Activated T-cell treated with anti-CD3 and anti-CD28 coated beads, Interleukin-2, amount 50 U/mL, for 24 hours (primary cell): ENCODE measurements at regions not wholly inside any gene's neighbourhood (a gene's known extent, or its start where the extent isn't known, plus 50 kb on each side); places are given as distances from the start of the nearest gene placed in this dataset.

Experiments used
- DNase-seq: peaks from one replicate; pipeline ENCODE4 v3.0.0-alpha.2; 2020
- H3K27ac Mint-ChIP-seq: 2 replicates; pipeline ENCODE4 v1.8.0; 2020; ENCODE audit warnings: mild to moderate bottlenecking, mixed read lengths
- H3K27me3 Mint-ChIP-seq: 2 replicates; pipeline ENCODE4 v1.8.0; 2020; ENCODE audit warnings: mixed read lengths
- H3K36me3 Mint-ChIP-seq: 2 replicates; pipeline ENCODE4 v1.8.0; 2020; ENCODE audit warnings: low read depth, mixed read lengths
- H3K4me1 Mint-ChIP-seq: 2 replicates; pipeline ENCODE4 v1.8.0; 2020; ENCODE audit warnings: low read depth, mixed read lengths
- H3K4me3 Mint-ChIP-seq: 2 replicates; pipeline ENCODE4 v1.8.0; 2020; ENCODE audit warnings: mild to moderate bottlenecking, moderate library complexity, mixed read lengths
- H3K9me3 Mint-ChIP-seq: 2 replicates; pipeline ENCODE4 v1.8.0; 2020; ENCODE audit warnings: mixed read lengths

DNA sequence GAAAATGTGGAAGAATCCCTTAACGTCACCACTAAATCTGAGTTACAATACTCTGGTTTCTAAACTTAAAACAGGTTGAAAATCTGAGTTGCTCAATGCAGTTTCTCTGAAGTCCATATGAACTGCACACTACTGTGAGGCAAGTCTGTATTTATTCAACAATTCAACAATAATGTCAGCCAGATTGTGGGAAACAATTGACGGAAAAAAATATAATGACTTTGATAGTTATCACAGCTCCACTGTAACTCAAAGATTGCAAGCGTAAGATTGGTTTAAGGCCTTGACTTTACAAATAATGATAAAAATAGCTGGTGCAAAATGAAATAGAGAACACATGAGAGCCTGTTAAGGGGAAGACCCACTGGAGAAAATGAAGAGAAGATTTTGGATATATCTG, 219.4 kb upstream of the CCDC150 start:
- Mint-ChIP-seq H3K27me3 (no peaks in the 10 kb centered on the region), H3K4me3 (no peak overlapping the region), H3K4me1 (peaks cover 5% of the 10 kb centered on the region), H3K27ac (no peak overlapping the region), H3K9me3 (no peaks in the 10 kb centered on the region), H3K36me3 (no peaks in the 10 kb centered on the region)
- DNase-seq = no peak

DNA sequence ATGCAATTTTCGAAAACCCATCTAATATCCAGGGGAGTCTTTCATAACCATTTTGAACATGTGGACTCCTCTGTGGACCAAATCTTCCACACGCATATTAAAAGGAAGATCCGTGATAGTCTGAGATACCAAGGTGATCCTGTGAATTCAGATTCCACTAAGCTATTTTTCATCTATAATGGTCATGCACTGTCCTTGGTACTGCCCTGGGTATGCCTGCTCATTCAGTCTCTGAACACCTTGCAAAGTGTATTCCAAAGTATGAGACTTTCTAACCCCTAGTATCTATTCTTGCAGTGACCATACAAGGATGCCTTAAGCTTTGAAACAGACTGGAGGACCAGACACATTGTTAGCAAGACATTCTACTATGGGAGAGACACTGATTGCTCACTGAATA, 217.6 kb upstream of the CCDC150 start:
- H3K4me1 Mint-ChIP-seq = no peaks in the 10 kb centered on the region
- no peaks in the 10 kb centered on the region for H3K36me3 Mint-ChIP-seq
- no peak for DNase-seq
- no peaks in the 10 kb centered on the region for H3K9me3 Mint-ChIP-seq
- H3K27me3 Mint-ChIP-seq = no peaks in the 10 kb centered on the region
- no peak overlapping the region for H3K4me3 Mint-ChIP-seq
- no peak overlapping the region for H3K27ac Mint-ChIP-seq

DNA sequence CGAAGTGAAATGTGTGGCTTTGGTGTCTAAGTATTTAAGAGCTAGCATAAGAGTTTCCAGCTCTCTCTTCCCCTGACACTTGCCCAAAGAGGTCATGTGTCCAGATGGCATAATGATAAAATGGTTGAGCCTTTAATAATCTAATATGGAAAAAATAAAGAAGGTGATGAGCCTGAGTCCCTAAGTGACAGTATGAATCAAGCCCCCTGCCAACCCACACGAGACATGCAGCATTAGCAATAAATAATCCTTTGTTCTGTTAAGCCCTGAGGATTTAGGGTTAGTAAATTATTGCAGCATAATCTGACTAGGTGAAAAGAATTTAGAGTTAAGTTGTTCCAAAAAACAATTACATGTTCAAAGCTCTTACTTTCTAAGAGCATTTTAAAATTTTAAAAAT, 217.2 kb upstream of the CCDC150 start:
- no peaks in the 10 kb centered on the region for H3K27me3 Mint-ChIP-seq
- no peak for DNase-seq
- no peaks in the 10 kb centered on the region for H3K36me3 Mint-ChIP-seq
- no peaks in the 10 kb centered on the region for H3K9me3 Mint-ChIP-seq
- H3K4me1 Mint-ChIP-seq = no peaks in the 10 kb centered on the region
- no peak overlapping the region for H3K27ac Mint-ChIP-seq
- H3K4me3 Mint-ChIP-seq = no peak overlapping the region

DNA sequence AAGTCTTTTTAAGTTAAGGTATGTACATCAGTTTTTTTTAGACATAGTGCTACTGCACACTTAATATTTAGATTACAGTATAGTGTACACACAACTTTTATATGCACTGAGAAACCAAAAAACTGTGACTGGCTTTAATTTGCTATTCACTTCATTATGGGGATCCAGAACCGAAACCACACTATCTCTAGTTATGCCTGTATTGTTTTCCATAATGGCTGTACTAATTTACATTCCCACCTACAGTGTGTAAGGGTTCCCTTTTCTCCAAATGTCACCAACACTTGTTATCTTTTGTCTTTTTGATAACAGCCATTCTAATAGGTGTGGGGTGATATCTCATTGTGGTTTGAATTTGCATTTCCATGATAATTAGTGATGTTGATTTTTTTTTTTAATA, 213.4 kb upstream of the CCDC150 start:
- DNase-seq = no peak
- H3K4me3 Mint-ChIP-seq = no peak overlapping the region
- H3K4me1 Mint-ChIP-seq = peaks cover 2% of the 10 kb centered on the region
- H3K9me3 Mint-ChIP-seq = no peaks in the 10 kb centered on the region
- H3K27ac Mint-ChIP-seq = no peak overlapping the region
- H3K27me3 Mint-ChIP-seq = peaks cover 9% of the 10 kb centered on the region
- no peaks in the 10 kb centered on the region for H3K36me3 Mint-ChIP-seq

DNA sequence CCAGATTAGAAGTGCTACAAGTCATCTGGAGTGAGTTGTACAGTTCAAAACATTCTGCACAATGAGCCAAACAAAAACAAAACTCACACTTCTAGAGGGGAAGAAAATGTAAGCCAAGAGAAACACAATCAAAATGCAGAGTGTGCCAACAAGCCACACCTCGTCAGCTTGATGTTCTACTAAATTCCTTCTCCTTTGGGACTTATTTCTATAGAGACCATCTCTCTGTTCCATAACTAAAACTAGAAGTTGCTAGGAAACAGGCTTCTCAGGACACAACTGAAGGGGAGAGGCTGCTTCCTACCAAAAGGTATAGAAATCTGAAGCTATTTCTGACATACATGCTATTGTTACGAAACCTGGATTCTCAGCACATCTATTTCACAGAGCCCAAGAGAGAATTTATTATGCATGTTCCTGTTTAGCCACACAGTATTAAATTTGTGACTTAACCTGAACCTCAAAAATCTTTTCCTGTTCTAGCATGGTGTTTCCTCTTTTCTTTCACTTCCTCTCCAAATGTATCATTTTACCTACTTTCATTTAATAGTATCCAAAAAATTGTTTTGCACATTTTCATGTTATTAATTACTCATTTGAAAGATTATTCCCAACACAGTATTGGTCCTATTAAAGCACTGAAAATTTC, 211.4 kb upstream of the CCDC150 start:
- Mint-ChIP-seq H3K4me1 (peaks cover 2% of the 10 kb centered on the region), H3K9me3 (no peaks in the 10 kb centered on the region), H3K27me3 (peaks cover 11% of the 10 kb centered on the region), H3K27ac (no peak overlapping the region), H3K4me3 (no peak overlapping the region), H3K36me3 (no peaks in the 10 kb centered on the region)
- no peak for DNase-seq

DNA sequence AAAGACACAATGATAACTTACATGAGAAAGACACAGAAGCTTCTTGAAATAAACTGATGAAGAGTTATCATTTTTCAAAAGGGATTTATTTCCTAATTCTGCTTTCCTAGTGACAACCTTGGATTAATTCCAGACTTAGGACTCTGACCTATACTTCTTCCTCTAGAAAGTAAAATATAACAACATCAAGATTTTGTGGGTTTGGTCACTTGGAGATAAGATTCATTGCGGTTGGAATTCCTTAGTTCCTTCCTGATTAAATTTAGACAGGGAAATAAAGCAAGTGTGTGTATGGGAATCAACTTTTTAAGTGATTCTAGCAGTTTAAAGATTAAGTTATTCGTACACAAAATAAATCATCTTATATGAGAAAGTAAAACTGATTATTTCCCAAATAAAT, 208.4 kb upstream of the CCDC150 start:
- H3K27ac Mint-ChIP-seq = no peak overlapping the region
- peaks cover 2% of the 10 kb centered on the region for H3K4me1 Mint-ChIP-seq
- H3K36me3 Mint-ChIP-seq = no peaks in the 10 kb centered on the region
- H3K4me3 Mint-ChIP-seq = no peak overlapping the region
- DNase-seq = no peak
- H3K9me3 Mint-ChIP-seq = no peaks in the 10 kb centered on the region
- peaks cover 12% of the 10 kb centered on the region for H3K27me3 Mint-ChIP-seq

DNA sequence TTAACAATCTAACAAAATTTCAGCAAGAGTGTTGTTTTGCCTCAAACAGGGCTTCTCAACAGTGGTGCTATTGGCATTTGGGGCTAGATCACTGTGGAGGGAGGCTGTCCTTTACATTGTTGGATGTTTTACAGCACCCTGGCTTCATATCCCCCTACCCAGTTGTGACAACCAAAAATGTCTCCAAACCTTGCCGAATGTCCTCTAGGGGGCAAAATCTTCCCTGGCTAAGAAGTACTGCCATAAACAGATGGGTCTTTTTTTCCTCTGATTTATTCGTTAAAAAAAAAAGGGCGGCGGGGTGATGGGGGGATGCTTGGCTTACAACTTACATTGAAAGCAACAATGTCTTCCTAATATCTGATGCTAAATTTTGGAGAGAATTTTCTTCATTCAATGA, 207.6 kb upstream of the CCDC150 start:
- Mint-ChIP-seq H3K4me1 (peaks cover 2% of the 10 kb centered on the region), H3K27ac (no peak overlapping the region), H3K36me3 (no peaks in the 10 kb centered on the region), H3K27me3 (peaks cover 12% of the 10 kb centered on the region), H3K9me3 (no peaks in the 10 kb centered on the region), H3K4me3 (no peak overlapping the region)
- no peak for DNase-seq

DNA sequence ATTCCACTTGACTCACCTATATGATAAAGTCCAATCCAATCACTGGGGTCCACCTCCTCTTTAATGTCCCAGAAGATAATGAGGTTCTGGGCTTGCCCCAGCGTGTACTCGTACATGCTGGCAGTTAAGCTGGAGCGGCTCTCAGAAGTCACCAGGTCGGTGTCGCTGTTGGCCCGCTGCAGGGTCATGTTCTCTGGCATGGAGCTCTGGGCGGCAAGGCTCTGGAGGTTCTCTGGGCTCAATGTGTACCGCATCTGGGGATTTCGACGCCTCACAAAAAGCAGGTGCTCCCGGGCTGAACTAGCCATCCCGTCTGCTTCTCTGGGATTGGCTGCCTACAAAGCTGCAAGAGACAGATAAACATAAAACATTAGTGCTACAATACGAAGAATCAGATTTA, 206.4 kb upstream of the CCDC150 start:
- no peak for DNase-seq
- Mint-ChIP-seq H3K27ac (no peak overlapping the region), H3K9me3 (no peaks in the 10 kb centered on the region)

DNA sequence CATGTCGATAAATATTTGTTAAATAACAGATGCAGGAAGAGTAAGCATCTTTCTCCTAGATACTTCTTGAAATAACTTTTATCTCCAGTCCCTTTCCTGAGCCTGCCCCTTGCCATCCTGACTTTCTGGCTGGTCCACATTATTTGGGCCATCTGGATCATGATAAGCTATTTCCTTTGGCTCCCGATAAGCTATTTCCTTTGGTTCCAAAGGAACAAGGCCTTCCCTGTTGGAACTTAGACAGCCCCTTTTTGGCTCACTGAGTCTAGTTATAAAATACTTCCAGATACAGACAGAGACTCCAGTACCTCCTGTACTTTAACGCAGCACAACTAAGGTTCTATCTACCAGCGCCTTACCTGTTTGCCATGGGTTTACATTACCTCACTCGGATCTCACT, 205.3 kb upstream of the CCDC150 start:
- H3K36me3 Mint-ChIP-seq = no peaks in the 10 kb centered on the region
- no peak for DNase-seq
- no peak overlapping the region for H3K4me3 Mint-ChIP-seq
- no peak overlapping the region for H3K27ac Mint-ChIP-seq
- peaks cover 9% of the 10 kb centered on the region for H3K27me3 Mint-ChIP-seq
- H3K9me3 Mint-ChIP-seq = no peaks in the 10 kb centered on the region
- no peaks in the 10 kb centered on the region for H3K4me1 Mint-ChIP-seq

More for the DNA sequence above, 206.4 kb upstream of the CCDC150 start:
- Mint-ChIP-seq H3K36me3 (no peaks in the 10 kb centered on the region), H3K27me3 (peaks cover 12% of the 10 kb centered on the region), H3K4me3 (no peak overlapping the region), H3K4me1 (peaks cover under 1% of the 10 kb centered on the region)

DNA sequence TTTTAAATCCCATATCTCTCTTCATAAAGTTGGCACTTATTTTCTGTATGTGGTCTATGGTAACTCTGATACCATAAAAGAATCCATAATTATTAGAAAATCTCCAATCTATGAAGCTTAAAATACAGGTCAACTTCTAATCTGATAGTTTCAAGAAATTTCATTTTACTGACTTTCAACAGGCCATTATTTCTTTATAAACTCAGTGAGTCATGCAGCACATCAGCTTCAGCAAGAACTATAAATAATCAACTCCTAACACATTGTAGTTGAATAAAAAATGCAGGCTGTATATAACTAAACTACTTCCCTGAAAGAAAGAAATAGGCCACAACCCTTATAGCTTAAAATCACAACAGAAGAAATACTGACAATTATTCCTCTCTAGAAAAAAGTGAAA, 204.3 kb upstream of the CCDC150 start:
- H3K27ac Mint-ChIP-seq = no peak overlapping the region
- H3K4me3 Mint-ChIP-seq = no peak overlapping the region
- no peak for DNase-seq

DNA sequence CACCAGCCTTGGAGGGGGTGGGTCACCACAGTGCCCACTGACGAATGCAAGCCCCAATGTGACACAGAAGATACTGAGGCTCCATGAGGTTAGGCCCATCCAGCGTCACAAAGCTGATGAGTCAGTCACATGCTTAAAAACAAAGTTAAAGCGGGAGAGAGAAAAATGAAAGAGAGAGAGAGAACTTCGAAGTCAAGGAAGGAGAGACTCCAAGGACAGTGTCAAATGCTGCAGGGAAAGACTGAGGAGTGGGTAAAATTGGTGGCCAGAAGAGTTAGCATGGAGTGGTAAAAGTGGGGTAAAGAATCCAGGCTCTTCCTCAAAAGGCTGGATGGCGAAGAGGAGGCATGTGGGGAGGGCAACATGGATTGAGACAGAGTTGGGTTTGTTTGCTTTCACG, 201.9 kb upstream of the CCDC150 start:
- Mint-ChIP-seq H3K9me3 (no peaks in the 10 kb centered on the region), H3K27ac (no peak overlapping the region), H3K36me3 (no peaks in the 10 kb centered on the region), H3K4me3 (no peak overlapping the region), H3K27me3 (peaks cover 3% of the 10 kb centered on the region), H3K4me1 (no peaks in the 10 kb centered on the region)
- no peak for DNase-seq

More for the DNA sequence above, 204.3 kb upstream of the CCDC150 start:
- Mint-ChIP-seq H3K27me3 (peaks cover 9% of the 10 kb centered on the region), H3K36me3 (no peaks in the 10 kb centered on the region), H3K4me1 (no peaks in the 10 kb centered on the region), H3K9me3 (no peaks in the 10 kb centered on the region)

DNA sequence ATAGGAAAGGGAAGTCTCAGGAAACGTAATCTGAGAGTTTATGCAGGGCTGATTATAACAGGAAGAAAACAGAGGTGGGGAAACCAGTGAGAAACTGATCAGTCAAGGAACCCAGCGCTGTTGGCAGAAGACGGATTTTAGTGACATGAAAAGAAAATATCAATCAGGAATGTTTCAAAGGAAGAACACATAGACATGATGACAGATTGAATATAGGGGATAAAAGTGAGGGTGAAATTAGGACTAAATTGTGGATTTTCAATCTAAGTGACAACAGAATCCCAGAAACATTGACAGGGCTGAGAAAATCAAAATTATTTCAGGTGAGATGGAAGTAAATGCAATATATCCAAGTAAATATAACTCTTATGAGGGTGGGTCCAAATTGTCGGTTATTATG, 199.8 kb upstream of the CCDC150 start:
- no peak overlapping the region for H3K4me3 Mint-ChIP-seq
- no peaks in the 10 kb centered on the region for H3K27me3 Mint-ChIP-seq
- H3K9me3 Mint-ChIP-seq = no peaks in the 10 kb centered on the region
- H3K4me1 Mint-ChIP-seq = no peaks in the 10 kb centered on the region
- no peak overlapping the region for H3K27ac Mint-ChIP-seq
- H3K36me3 Mint-ChIP-seq = no peaks in the 10 kb centered on the region
- no peak for DNase-seq

DNA sequence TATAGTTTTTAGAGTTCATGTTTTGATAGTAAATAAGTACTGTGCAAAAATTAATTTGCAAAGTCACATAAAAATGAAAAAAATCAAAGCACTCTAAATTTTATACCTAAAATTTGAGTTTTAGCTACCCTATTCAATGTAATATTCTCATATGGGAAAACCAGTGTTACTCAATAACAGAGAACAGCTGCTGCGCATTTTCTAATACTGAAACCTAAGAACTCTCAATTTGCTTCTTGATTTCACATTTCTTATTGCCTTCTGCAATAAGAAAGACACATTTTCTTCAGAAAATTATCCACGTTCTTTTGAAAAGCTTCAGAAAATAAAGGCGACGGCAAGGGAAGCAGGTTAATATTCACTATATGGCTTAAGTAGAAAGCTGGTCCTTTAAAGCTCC, 199.1 kb upstream of the CCDC150 start:
- Mint-ChIP-seq H3K9me3 (no peaks in the 10 kb centered on the region), H3K4me3 (no peak overlapping the region), H3K4me1 (no peaks in the 10 kb centered on the region), H3K36me3 (no peaks in the 10 kb centered on the region), H3K27ac (no peak overlapping the region), H3K27me3 (no peaks in the 10 kb centered on the region)
- DNase-seq = no peak

DNA sequence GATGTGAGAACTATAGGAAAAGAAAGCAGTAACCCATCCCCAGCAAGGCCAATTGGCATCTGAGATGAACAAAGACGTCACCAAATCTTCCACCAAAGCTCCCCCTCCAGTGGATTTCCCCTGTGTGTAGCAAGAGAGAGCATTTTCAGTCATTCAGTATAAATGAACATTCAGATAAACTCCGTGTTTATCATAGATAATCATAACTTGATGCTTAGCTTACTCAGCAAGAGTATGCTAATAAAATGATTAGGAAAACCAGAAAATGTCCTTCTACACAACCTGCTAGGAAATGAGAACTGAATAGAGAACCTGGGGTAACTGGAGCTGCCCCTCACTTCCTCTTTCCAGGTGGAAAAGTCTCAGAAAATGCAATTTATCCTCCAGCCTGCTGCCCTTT, 198.0 kb upstream of the CCDC150 start:
- DNase-seq = no peak
- H3K27me3 Mint-ChIP-seq = no peaks in the 10 kb centered on the region
- no peak overlapping the region for H3K4me3 Mint-ChIP-seq
- H3K9me3 Mint-ChIP-seq = no peaks in the 10 kb centered on the region
- H3K27ac Mint-ChIP-seq = no peak overlapping the region
- H3K4me1 Mint-ChIP-seq = no peaks in the 10 kb centered on the region
- no peaks in the 10 kb centered on the region for H3K36me3 Mint-ChIP-seq

DNA sequence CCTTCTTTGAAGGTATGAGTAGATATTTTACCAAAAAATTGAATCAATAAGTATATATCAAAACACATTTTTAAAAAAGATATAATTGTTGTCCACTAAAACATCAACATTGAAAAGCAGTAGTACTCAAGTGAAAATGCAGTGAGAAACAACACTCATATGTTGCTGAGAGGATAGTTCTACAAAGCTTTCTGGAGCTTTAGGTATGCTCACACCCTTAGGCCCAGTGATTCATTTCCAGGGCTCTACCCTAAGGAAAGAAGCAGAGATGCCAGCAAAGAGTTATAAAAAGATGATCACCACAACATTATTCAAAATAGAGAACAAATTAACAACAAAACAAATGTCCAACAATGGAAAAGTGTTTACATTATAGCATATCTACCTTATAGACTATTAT, 197.3 kb upstream of the CCDC150 start:
- Mint-ChIP-seq H3K36me3 (no peaks in the 10 kb centered on the region), H3K4me3 (no peak overlapping the region), H3K9me3 (no peaks in the 10 kb centered on the region), H3K27ac (no peak overlapping the region), H3K4me1 (no peaks in the 10 kb centered on the region), H3K27me3 (no peaks in the 10 kb centered on the region)
- DNase-seq = no peak

DNA sequence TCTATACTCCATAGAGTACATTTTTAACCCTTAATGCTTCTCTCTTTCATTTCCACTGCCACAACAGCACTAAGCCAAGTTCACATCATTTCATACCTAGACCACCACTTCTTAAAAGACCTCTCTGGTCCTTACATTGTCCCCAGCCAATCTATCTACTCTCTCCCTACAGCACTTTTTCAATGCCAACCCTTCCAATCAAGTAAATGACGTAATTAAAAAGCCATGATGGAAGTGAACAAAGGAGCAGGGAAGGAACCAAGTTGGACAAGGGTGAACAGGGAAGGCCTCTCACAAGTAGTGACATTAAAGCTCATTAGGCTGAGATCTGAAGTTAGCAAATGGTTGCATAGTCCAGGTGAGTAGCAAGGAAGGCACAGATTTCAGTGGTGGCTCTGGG, 195.1 kb upstream of the CCDC150 start:
- no peak for DNase-seq
- Mint-ChIP-seq H3K36me3 (no peaks in the 10 kb centered on the region), H3K4me1 (no peaks in the 10 kb centered on the region), H3K27me3 (no peaks in the 10 kb centered on the region), H3K9me3 (no peaks in the 10 kb centered on the region), H3K27ac (no peak overlapping the region), H3K4me3 (no peak overlapping the region)
